ENCODE measurements at regions not wholly inside any gene's neighbourhood (a gene's known extent, or its start where the extent isn't known, plus 50 kb on each side); places are given as distances from the start of the nearest gene placed in this dataset.
"Not testable (repeated sequence)": the region's sequence is repeated elsewhere in the genome, so short reads cannot be mapped to it uniquely, and the experiment has no call there.

DNA sequence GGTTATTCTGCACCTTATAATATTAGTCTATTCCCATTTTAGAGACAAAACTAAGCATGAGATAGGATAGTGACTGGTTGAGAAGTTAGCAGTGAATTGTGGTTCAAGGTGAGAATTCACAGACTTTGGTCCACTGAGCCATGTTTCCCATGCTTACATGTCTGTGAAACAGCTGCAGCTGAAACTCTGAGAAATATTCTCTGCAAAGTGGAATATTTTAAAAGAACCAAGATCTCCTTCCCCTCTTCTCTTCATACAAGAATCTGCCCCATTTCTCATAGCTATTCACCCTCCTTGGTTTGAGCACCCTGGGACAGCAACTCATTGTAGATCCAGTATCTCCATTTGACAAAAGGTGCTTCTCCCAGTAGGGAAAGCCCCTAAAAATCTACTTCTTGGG, 70.2 kb upstream of the TMEM170B start:
- no peak for DNase-seq (ENCODE audit: low spot score)
- ATAC-seq = no peak
- Mint-ChIP-seq H3K9me3 (no peaks in the 10 kb centered on the region), H3K27me3 (peaks cover 0 to 7% of the 10 kb centered on the region in 2 donors), H3K4me1 (ENCODE audit: low read depth in 2 of 2) (peaks cover 10% of the 10 kb centered on the region in 2 donors), H3K27ac (no peak overlapping the region), H3K4me3 (no peak overlapping the region), H3K36me3 (no peaks in the 10 kb centered on the region)

DNA sequence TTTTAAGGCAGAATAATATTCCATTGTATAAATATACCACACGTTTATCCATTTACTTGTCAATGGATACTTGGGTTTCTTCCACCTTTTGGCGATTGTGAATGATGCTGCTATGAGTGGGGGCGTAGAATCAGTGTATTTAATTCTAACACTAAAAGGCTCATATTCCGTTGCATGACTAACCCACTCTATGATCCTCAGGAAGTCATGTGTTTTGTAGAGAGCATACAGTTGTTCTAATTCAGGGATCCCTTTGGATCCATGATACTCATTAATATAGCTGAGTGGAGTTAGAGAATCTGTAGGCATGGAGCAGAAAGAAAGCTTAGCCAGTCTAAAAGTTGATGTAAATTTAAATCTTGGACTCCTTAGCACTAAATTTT, 74.2 kb upstream of the TMEM170B start:
- ATAC-seq = no peak
- H3K4me1 Mint-ChIP-seq (ENCODE audit: low read depth in 2 of 2) = peaks cover 34 to 35% of the 10 kb centered on the region in 2 donors
- no peak for DNase-seq (ENCODE audit: low spot score)
- H3K4me3 Mint-ChIP-seq = no peak overlapping the region
- H3K9me3 Mint-ChIP-seq = peaks cover 5% of the 10 kb centered on the region
- H3K36me3 Mint-ChIP-seq = no peaks in the 10 kb centered on the region
- no peak overlapping the region for H3K27ac Mint-ChIP-seq
- H3K27me3 Mint-ChIP-seq = peaks cover 0 to 5% of the 10 kb centered on the region in 2 donors

DNA sequence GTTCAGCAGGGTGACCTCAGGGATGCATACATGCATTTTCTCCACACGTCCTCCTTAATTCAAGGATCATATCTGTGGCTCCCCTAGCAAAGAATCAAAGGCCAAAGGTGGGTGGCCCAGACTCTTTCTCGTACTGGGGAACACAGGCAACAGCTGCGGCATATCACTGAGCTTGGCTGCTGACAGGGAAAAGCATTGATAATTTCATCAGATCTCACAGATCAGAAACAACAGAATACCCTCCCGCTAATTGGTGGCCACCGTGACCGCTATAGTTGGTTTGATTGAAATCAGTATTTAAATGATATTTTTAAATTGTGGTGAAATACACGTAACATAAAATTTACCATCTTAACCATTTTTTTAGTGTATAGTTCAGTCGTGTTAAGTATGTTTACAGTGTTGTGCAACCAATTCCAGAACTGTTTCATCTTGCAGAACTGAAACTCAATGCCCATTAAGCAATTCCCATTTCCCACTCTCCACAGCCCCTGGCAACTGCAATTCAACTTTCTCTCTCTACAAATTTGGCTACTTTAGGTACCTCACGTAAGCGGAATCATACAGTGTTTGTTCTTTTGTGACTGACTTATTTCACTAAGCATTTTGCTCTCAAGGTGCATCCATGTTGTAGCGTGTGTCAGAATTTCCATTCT, 74.7 kb upstream of the TMEM170B start:
- Mint-ChIP-seq H3K4me3 (no peak overlapping the region), H3K36me3 (no peaks in the 10 kb centered on the region), H3K9me3 (peaks cover 5% of the 10 kb centered on the region), H3K27me3 (peaks cover 0 to 5% of the 10 kb centered on the region in 2 donors), H3K4me1 (ENCODE audit: low read depth in 2 of 2) (peaks cover 33% of the 10 kb centered on the region in 2 donors), H3K27ac (no peak overlapping the region)
- DNase-seq (ENCODE audit: low spot score) (no peak), ATAC-seq (no peak)

DNA sequence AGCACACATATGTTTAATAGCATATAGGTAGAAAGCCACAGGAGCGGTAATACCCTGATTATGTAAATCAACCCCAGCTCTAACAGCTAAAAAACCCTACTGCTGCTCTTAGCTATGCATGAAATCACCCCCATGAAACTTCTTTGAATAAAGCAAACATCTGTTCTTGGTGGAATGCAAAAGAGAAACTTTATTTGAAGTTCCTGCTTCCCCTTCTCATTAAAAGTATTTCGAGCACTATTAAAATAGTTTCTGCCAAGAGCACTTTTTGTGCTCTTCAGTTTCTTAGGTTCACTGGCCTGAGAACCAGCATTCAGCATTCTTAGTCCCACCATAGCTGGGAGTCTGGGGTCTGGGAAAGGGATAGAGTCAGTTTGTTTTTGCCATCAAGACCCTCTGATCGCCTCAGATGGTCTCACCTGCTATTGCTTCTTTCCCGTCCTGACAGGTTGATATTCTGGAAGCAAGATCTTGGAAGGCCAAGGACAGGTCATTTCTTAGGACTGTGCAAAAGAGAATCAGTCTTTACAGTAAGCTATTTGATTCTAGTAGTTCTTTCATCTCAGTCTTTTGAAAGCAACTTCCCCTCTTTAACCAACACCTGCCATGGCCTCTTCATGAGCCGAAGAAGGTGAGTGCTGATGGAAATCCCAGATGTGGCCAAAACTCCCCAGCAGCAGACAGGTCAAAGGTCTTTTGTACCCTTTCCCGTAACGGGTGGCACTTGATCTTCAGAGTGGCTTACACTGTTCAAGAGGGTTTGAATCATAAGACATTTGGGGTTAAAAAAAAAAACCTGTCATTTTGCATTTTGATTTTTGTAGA, 76.5 kb upstream of the TMEM170B start:
- H3K27ac Mint-ChIP-seq = peak overlapping the region; percentile 79 to 94
- H3K36me3 Mint-ChIP-seq = peaks cover 5% of the 10 kb centered on the region
- DNase-seq (ENCODE audit: low spot score) = no peak
- H3K4me3 Mint-ChIP-seq = peak overlapping the region; percentile 73
- H3K9me3 Mint-ChIP-seq = peaks cover 5% of the 10 kb centered on the region
- peaks cover 0 to 5% of the 10 kb centered on the region in 2 donors for H3K27me3 Mint-ChIP-seq
- peak; percentile 73 to 75 for ATAC-seq
- peaks cover 25% of the 10 kb centered on the region in 2 donors for H3K4me1 Mint-ChIP-seq (ENCODE audit: low read depth in 2 of 2)

DNA sequence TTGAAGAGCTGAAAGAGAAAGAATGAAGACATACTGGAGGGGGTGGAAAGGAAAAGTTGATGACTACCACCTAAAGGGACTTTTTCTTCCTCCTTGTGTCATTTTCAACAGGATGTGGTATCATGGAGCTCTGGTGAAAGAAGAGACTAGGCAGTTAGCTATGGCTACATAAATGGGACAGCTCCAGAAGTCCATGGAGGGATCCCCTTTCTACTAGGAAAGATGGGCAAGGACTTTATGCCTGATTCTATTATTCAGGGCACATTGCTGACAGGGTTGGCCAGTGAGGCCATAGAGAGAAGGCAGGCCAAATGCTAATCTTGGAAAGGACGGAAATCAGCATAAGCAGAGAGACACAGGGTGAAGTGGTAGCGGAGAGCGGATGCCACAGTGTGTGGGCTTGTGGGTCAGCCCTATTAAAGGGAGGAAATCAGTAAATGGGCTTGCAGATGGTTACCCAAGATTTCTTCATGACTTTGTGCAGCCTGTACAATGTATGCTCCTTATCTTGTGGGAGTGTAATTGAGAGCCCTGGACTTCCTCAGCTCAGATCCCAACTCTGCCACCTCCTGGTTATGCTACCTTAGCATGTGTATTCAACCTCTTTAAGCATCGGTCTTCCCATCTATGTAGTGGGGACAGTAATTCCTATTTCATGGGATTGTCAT, 77.4 kb upstream of the TMEM170B start:
- H3K36me3 Mint-ChIP-seq = peaks cover 9% of the 10 kb centered on the region
- DNase-seq (ENCODE audit: low spot score) = no peak
- peaks cover 5% of the 10 kb centered on the region for H3K9me3 Mint-ChIP-seq
- peaks cover 25% of the 10 kb centered on the region in 2 donors for H3K4me1 Mint-ChIP-seq (ENCODE audit: low read depth in 2 of 2)
- peak; percentile 74 to 90 for ATAC-seq
- peaks cover 0 to 5% of the 10 kb centered on the region in 2 donors for H3K27me3 Mint-ChIP-seq
- H3K4me3 Mint-ChIP-seq = peak overlapping the region; percentile 73
- peak overlapping the region; percentile 79 to 94 for H3K27ac Mint-ChIP-seq

DNA sequence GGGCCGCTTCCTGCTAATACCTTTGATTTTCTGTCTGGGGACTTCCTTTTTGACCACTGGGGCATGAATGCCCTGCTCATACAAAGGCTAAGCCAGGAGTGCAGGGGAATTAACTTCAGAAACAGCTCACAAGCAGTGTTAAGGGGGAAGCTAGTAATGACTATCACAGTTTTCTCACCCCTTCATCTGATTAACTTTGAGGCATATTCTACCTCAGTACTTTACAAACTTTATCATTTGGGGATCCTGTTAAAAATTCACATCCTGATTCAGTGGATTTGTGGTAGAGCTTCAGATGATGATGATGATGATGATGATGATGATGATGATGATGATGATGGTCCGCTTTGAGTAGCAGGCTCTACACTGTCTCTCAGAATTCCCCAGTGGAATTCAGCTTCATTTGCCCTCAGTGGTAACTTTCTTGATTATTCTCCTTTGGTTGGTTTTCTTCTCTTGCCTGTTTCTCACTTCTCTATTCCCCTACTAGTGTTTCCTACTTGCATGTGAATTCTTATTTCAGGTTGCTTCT, 78.4 kb upstream of the TMEM170B start:
- H3K27ac Mint-ChIP-seq = peak overlapping the region; percentile 79 to 94
- peak overlapping the region; percentile 73 for H3K4me3 Mint-ChIP-seq
- ATAC-seq (peak; percentile 77 to 90), DNase-seq (ENCODE audit: low spot score) (no peak)
- peaks cover 5% of the 10 kb centered on the region for H3K9me3 Mint-ChIP-seq
- peaks cover 6 to 12% of the 10 kb centered on the region in 2 donors for H3K27me3 Mint-ChIP-seq
- H3K36me3 Mint-ChIP-seq = peaks cover 9% of the 10 kb centered on the region
- peaks cover 25% of the 10 kb centered on the region in 2 donors for H3K4me1 Mint-ChIP-seq (ENCODE audit: low read depth in 2 of 2)

DNA sequence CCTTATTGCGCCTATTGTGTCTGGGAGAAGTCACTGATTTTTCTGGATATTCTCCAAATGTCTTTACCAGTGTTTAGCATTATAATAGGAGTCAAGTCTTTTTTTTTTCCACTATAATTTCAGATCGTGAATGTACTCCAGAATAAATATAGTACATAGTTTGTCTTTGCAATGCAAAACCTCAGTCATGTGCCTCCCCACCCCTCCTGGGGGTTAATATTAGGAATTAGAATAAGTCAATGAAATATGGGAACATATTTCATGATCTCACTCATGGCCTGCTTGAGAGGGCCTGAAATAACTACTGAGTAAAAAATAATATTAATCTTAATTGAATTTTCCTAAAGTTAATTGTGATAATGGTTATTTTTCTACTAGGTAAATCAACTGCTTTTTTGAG, 79.0 kb upstream of the TMEM170B start:
- peaks cover 6 to 15% of the 10 kb centered on the region in 2 donors for H3K27me3 Mint-ChIP-seq
- DNase-seq (ENCODE audit: low spot score) (no peak), ATAC-seq (no peak)
- peaks cover 25% of the 10 kb centered on the region in 2 donors for H3K4me1 Mint-ChIP-seq (ENCODE audit: low read depth in 2 of 2)
- H3K4me3 Mint-ChIP-seq = no peak overlapping the region
- H3K9me3 Mint-ChIP-seq = peaks cover 5% of the 10 kb centered on the region
- no peak overlapping the region for H3K27ac Mint-ChIP-seq
- H3K36me3 Mint-ChIP-seq = peaks cover 9% of the 10 kb centered on the region

DNA sequence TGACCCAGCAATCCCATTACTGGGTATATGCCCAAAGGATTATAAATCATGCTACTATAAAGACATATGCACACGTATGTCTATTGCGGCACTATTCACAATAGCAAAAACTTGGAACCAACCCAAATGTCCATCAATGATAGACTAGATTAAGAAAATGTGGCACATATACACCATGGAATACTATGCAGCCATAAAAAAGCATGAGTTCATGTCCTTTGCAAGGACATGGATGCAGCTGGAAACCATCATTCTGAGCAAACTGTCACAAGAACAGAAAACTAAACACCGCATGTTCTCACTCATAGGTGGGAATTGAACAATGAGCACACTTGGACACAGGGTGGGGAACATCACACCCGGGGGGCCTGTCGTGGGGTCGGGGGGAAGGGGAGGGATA, 80.1 kb upstream of the TMEM170B start:
- not testable (repeated sequence) for ATAC-seq; DNase-seq (ENCODE audit: low spot score); H3K9me3 Mint-ChIP-seq; H3K27ac Mint-ChIP-seq; H3K4me3 Mint-ChIP-seq; H3K36me3 Mint-ChIP-seq
- peaks cover 25% of the 10 kb centered on the region in 2 donors for H3K4me1 Mint-ChIP-seq (ENCODE audit: low read depth in 2 of 2)
- H3K27me3 Mint-ChIP-seq = peaks cover 6 to 16% of the 10 kb centered on the region in 2 donors

DNA sequence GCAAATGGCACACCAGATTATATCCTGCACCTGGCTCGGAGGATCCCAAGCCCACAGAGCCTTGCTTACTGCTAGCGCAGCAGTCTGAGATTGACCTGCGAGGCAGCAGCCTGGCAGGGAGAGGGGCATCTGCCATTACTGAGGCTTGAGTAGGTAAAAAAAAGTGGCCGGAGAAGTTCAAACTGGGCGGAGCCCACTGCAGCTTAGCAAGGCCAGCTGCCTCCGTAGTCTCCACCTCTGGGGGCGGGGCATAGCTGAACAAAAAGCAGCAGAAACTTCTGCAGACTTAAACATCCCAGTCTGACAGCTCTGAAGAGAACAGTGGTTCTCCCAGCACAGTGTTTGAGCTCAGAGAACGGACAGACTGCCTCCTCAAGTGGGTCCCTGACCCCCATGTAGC, 85.4 kb upstream of the TMEM170B start:
- H3K36me3 Mint-ChIP-seq = peaks cover 14% of the 10 kb centered on the region
- not testable (repeated sequence) for DNase-seq (ENCODE audit: low spot score); H3K9me3 Mint-ChIP-seq; H3K27ac Mint-ChIP-seq; ATAC-seq; H3K4me3 Mint-ChIP-seq; H3K4me1 Mint-ChIP-seq (ENCODE audit: low read depth in 2 of 2)
- peaks cover 19 to 24% of the 10 kb centered on the region in 2 donors for H3K27me3 Mint-ChIP-seq

DNA sequence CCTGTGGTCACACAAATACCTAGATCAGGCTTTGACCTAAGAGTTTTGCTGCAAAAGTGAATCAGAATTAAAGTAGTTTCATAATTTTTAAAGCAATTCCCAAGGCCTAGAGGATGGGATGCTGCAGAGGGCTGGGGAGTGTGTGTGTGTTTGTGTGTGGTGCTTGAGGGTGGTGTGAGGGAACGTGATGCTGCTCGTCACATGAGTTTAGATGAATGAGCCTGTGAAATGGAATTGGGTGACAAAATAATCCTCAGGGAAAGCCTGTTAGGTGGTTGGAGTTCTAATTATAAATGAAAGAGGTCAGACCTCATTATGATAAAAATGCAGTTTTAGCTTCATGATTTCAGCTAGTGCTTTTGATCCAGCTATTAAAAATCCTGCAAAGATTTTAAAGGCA, 87.5 kb upstream of the TMEM170B start:
- Mint-ChIP-seq H3K27ac (no peak overlapping the region), H3K4me3 (no peak overlapping the region), H3K36me3 (peaks cover 5% of the 10 kb centered on the region), H3K9me3 (peaks cover 6% of the 10 kb centered on the region), H3K4me1 (ENCODE audit: low read depth in 2 of 2) (peaks cover 3 to 4% of the 10 kb centered on the region in 2 donors), H3K27me3 (peaks cover 19 to 34% of the 10 kb centered on the region in 2 donors)
- DNase-seq (ENCODE audit: low spot score) = no peak
- no peak for ATAC-seq

DNA sequence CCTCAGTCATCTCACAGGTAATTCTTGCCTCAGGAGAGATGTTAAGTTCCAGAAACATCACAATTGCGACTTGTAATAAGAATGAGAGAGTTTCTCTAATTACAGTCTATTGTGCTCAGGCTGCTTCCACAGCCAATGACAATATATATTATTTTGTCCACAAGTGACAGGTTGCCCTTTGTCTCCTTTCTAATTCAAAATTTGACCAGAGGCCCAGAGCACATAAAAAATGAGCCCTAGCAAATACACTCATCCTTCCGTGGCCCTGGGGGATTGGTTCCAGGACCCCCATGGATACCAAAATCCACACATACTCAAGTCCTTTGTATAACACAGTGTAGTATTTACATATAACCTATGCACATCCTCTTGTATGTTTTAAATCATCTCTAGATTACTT, 88.1 kb upstream of the TMEM170B start:
- ATAC-seq = no peak
- peaks cover 14 to 29% of the 10 kb centered on the region in 2 donors for H3K27me3 Mint-ChIP-seq

DNA sequence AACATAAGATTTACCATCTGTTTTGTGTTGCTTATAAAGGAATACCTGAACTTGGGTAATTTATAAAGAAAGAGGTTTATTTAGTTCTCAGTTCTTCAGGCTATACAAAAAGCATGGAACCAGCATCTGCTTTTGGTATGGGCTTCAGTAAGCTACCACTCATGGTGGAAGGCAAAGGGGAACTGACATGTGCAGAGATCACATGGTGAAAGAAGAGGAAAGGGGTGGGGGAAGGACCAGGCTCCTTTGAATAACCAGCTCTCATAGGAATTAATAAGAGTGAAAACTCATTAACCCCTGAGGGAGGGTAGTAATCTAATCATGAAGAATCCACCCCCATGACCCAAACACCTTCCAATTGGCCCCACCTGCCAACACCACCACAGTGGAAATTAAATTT, 89.5 kb upstream of the TMEM170B start:
- DNase-seq (ENCODE audit: low spot score) = no peak
- Mint-ChIP-seq H3K27me3 (peaks cover 13 to 20% of the 10 kb centered on the region in 2 donors), H3K4me3 (no peak overlapping the region), H3K4me1 (ENCODE audit: low read depth in 2 of 2) (peaks cover 7 to 12% of the 10 kb centered on the region in 2 donors), H3K27ac (no peak overlapping the region), H3K9me3 (peaks cover 5% of the 10 kb centered on the region), H3K36me3 (peaks cover 5% of the 10 kb centered on the region)
- ATAC-seq = no peak

More for the DNA sequence above, 88.1 kb upstream of the TMEM170B start:
- peaks cover 6% of the 10 kb centered on the region for H3K9me3 Mint-ChIP-seq
- no peak overlapping the region for H3K27ac Mint-ChIP-seq
- peaks cover 6 to 11% of the 10 kb centered on the region in 2 donors for H3K4me1 Mint-ChIP-seq (ENCODE audit: low read depth in 2 of 2)
- no peak for DNase-seq (ENCODE audit: low spot score)
- no peak overlapping the region for H3K4me3 Mint-ChIP-seq
- peaks cover 5% of the 10 kb centered on the region for H3K36me3 Mint-ChIP-seq

DNA sequence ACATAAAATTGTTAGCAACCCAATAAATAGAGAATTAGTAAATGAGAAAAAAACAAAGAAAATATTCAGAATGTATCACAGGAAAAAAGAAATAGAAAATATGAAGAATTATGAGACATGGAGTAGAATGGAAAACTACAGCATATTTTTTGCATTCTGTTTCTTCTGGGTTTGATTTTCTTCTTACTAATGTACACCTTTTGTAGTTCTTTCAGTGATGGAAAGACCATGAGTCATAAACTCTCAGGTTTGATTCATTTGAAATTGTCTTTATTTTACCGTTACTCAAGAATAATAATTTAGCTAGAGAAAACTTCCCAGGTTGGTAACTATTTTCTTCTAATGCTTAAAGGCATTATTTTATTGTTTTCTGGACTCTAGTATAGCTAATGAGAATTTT, 90.3 kb upstream of the TMEM170B start:
- DNase-seq (ENCODE audit: low spot score) (no peak), ATAC-seq (no peak)
- H3K36me3 Mint-ChIP-seq = peaks cover 5% of the 10 kb centered on the region
- peaks cover 3% of the 10 kb centered on the region for H3K9me3 Mint-ChIP-seq
- H3K4me1 Mint-ChIP-seq (ENCODE audit: low read depth in 2 of 2) = peaks cover 8 to 12% of the 10 kb centered on the region in 2 donors
- H3K27me3 Mint-ChIP-seq = peaks cover 13 to 18% of the 10 kb centered on the region in 2 donors
- peak overlapping the region in 1 of 2 donors; percentile 5 for H3K27ac Mint-ChIP-seq
- no peak overlapping the region for H3K4me3 Mint-ChIP-seq
